HepG2 (cell line): ENCODE measurements at regions not wholly inside any gene's neighbourhood (a gene's known extent, or its start where the extent isn't known, plus 50 kb on each side); places are given as distances from the start of the nearest gene placed in this dataset.

Source experiments
- AFF4 ChIP-seq: sonication (generic); formaldehyde crosslinking; IDR thresholded peaks from 2 replicates; pipeline ENCODE4 v1.4.0; 2020; ENCODE audit warnings: missing genetic modification reagents
- CEBPG ChIP-seq: IDR thresholded peaks from 2 replicates; pipeline ENCODE4 v1.6.1; 2016
- EZH2 ChIP-seq: conservative IDR thresholded peaks from 2 replicates; pipeline ENCODE4 v1.6.1; 2012; ENCODE audit warnings: mild to moderate bottlenecking, low read depth, low read length, moderate library complexity
- FOSL1 ChIP-seq: sonication (generic); formaldehyde crosslinking; IDR thresholded peaks from 2 replicates; pipeline ENCODE4 v1.9.0; 2021; ENCODE audit warnings: missing genetic modification reagents, borderline replicate concordance
- MXI1 ChIP-seq: IDR thresholded peaks from 3 replicates; pipeline ENCODE4 v1.6.1; 2012; ENCODE audit warnings: low read depth, low read length, inconsistent platforms, borderline replicate concordance
- MZF1 ChIP-seq: sonication (generic); formaldehyde crosslinking; IDR thresholded peaks from 2 replicates; pipeline ENCODE4 v1.8.1; 2023; ENCODE audit warnings: mild to moderate bottlenecking, missing genetic modification reagents, borderline replicate concordance
- ZNF780A ChIP-seq: sonication (generic); formaldehyde crosslinking; IDR thresholded peaks from 2 replicates; pipeline ENCODE4 v1.8.0; 2022; ENCODE audit warnings: mild to moderate bottlenecking, missing genetic modification reagents, moderate library complexity
- TF ChIP-seq, protein P1 (sequence below): sonication (generic); formaldehyde crosslinking; IDR thresholded peaks from 2 replicates; pipeline ENCODE4 v1.5.0; 2020; ENCODE audit warnings: mild to moderate bottlenecking, missing genetic modification reagents, moderate library complexity
- TF ChIP-seq, protein P2 (sequence below): sonication (generic); formaldehyde crosslinking; IDR thresholded peaks from 2 replicates; pipeline ENCODE4 v1.5.0; 2020; ENCODE audit warnings: missing genetic modification reagents, mild to moderate bottlenecking, borderline replicate concordance

DNA sequence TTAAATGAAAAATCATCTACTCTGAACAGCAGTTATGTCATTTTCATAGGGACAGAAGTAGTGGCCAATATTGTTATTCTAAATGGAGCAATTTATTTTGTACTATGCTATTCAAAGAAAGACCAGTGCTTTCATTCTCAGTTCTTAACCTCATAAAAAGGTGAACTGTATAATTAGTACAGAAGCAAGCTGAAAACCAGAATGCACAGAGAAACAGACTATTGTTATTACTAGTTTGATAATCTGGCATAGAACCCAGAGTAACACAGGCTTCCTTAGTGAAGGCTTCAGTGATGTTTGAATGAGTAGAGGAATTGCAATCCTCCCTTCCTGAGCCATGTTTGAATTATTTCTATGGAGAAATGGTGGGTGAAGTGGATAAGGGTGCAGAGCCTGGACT lies 131.6 kb upstream of the LRRC7 start:
- TF ChIP-seq, protein P1, sequence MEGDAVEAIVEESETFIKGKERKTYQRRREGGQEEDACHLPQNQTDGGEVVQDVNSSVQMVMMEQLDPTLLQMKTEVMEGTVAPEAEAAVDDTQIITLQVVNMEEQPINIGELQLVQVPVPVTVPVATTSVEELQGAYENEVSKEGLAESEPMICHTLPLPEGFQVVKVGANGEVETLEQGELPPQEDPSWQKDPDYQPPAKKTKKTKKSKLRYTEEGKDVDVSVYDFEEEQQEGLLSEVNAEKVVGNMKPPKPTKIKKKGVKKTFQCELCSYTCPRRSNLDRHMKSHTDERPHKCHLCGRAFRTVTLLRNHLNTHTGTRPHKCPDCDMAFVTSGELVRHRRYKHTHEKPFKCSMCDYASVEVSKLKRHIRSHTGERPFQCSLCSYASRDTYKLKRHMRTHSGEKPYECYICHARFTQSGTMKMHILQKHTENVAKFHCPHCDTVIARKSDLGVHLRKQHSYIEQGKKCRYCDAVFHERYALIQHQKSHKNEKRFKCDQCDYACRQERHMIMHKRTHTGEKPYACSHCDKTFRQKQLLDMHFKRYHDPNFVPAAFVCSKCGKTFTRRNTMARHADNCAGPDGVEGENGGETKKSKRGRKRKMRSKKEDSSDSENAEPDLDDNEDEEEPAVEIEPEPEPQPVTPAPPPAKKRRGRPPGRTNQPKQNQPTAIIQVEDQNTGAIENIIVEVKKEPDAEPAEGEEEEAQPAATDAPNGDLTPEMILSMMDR (CRISPR knock-in tag) = no peak
- TF ChIP-seq EZH2 (no peak), FOSL1 (CRISPR knock-in tag) (no peak), MZF1 (CRISPR knock-in tag) (no peak), ZNF780A (CRISPR knock-in tag) (no peak), MXI1 (no peak), AFF4 (CRISPR knock-in tag) (no peak), CEBPG (CRISPR knock-in tag) (no peak)
- TF ChIP-seq, protein P2, sequence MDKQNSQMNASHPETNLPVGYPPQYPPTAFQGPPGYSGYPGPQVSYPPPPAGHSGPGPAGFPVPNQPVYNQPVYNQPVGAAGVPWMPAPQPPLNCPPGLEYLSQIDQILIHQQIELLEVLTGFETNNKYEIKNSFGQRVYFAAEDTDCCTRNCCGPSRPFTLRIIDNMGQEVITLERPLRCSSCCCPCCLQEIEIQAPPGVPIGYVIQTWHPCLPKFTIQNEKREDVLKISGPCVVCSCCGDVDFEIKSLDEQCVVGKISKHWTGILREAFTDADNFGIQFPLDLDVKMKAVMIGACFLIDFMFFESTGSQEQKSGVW (CRISPR knock-in tag) = no peak
